HL-60 (cell line): ENCODE measurements at regions not wholly inside any gene's neighbourhood (a gene's known extent, or its start where the extent isn't known, plus 50 kb on each side); places are given as distances from the start of the nearest gene placed in this dataset.

Experiments used
- GABPA ChIP-seq: IDR thresholded peaks from 2 replicates; pipeline ENCODE4 v1.6.1; 2012; ENCODE audit warnings: low read depth
- POLR2AphosphoS5 ChIP-seq: IDR thresholded peaks from 2 replicates; pipeline ENCODE4 v1.6.1; 2012; ENCODE audit warnings: low read depth
- TF ChIP-seq, protein P1 (sequence below): IDR thresholded peaks from one replicate; pipeline ENCODE4 v1.5.1; 2011; ENCODE audit warnings: low read length, control low read depth, inconsistent platforms; ENCODE audit not compliant: insufficient read depth
- TF ChIP-seq, protein P2 (sequence below): IDR thresholded peaks from 2 replicates; pipeline ENCODE4 v1.6.1; 2012; ENCODE audit warnings: low read depth; ENCODE audit not compliant: insufficient replicate concordance

DNA sequence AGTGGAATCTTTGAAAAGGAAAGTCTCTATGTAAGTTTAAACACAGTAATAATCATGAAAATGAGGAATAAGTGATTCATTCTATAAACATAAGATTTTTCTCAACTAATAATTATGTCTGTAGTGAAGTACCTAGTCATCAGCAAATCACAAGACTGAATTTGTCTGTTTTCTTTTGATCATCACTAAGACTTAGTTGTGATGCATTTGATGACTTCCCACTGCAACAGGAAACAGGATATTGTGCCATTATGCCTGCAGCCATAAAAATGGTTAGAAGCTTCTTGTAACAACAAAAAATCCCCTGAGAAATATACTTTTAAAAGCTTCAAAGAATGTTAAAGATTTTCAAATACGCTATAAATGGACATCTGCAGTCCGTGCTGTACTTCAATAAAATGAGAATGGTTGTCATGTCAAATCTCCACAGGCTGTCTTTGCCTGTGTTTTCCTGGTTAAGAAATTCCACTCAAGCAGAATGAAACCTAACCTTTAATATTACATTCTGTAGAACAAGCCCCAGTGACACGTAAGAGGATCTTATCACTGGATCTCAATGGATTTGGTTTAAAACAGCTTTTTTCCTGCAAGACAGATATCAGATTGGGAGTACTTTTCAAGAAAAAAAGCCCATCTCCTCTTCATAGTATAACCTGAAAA is 1262.3 kb upstream of the PHF14 start:
- TF ChIP-seq, protein P1, sequence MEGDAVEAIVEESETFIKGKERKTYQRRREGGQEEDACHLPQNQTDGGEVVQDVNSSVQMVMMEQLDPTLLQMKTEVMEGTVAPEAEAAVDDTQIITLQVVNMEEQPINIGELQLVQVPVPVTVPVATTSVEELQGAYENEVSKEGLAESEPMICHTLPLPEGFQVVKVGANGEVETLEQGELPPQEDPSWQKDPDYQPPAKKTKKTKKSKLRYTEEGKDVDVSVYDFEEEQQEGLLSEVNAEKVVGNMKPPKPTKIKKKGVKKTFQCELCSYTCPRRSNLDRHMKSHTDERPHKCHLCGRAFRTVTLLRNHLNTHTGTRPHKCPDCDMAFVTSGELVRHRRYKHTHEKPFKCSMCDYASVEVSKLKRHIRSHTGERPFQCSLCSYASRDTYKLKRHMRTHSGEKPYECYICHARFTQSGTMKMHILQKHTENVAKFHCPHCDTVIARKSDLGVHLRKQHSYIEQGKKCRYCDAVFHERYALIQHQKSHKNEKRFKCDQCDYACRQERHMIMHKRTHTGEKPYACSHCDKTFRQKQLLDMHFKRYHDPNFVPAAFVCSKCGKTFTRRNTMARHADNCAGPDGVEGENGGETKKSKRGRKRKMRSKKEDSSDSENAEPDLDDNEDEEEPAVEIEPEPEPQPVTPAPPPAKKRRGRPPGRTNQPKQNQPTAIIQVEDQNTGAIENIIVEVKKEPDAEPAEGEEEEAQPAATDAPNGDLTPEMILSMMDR: no peak
- TF ChIP-seq POLR2AphosphoS5 (no peak), GABPA (no peak)
- TF ChIP-seq, protein P2, sequence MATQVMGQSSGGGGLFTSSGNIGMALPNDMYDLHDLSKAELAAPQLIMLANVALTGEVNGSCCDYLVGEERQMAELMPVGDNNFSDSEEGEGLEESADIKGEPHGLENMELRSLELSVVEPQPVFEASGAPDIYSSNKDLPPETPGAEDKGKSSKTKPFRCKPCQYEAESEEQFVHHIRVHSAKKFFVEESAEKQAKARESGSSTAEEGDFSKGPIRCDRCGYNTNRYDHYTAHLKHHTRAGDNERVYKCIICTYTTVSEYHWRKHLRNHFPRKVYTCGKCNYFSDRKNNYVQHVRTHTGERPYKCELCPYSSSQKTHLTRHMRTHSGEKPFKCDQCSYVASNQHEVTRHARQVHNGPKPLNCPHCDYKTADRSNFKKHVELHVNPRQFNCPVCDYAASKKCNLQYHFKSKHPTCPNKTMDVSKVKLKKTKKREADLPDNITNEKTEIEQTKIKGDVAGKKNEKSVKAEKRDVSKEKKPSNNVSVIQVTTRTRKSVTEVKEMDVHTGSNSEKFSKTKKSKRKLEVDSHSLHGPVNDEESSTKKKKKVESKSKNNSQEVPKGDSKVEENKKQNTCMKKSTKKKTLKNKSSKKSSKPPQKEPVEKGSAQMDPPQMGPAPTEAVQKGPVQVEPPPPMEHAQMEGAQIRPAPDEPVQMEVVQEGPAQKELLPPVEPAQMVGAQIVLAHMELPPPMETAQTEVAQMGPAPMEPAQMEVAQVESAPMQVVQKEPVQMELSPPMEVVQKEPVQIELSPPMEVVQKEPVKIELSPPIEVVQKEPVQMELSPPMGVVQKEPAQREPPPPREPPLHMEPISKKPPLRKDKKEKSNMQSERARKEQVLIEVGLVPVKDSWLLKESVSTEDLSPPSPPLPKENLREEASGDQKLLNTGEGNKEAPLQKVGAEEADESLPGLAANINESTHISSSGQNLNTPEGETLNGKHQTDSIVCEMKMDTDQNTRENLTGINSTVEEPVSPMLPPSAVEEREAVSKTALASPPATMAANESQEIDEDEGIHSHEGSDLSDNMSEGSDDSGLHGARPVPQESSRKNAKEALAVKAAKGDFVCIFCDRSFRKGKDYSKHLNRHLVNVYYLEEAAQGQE: no peak
